ENCODE measurements at regions not wholly inside any gene's neighbourhood (a gene's known extent, or its start where the extent isn't known, plus 50 kb on each side); places are given as distances from the start of the nearest gene placed in this dataset.

- DNase-seq = no peak
Observed at GRCh38 chr12:11946161-11946560, 124.6 kb upstream of the BCL2L14 start.

GRCh38 chr12:11947213-11947612, 123.5 kb upstream of the BCL2L14 start:
- no peak for DNase-seq

- DNase-seq = no peak
Observed at GRCh38 chr12:11949738-11950411, 120.9 kb upstream of the BCL2L14 start.

- DNase-seq = no peak
Observed at GRCh38 chr12:11951209-11951608, 119.5 kb upstream of the BCL2L14 start.

- no peak for DNase-seq
Observed at GRCh38 chr12:11953523-11953922, 117.2 kb upstream of the BCL2L14 start.

GRCh38 chr12:11954181-11954580, 116.6 kb upstream of the BCL2L14 start:
- DNase-seq = no peak

- DNase-seq = no peak
Observed at GRCh38 chr12:11958221-11959091, 112.3 kb upstream of the BCL2L14 start.

GRCh38 chr12:11959117-11959823, 111.5 kb upstream of the BCL2L14 start:
- DNase-seq = no peak

- no peak for DNase-seq
Observed at GRCh38 chr12:11960646-11961045, 110.1 kb upstream of the BCL2L14 start.

GRCh38 chr12:11961686-11962085, 109.1 kb upstream of the BCL2L14 start:
- DNase-seq = no peak

GRCh38 chr12:11962860-11963259, 107.9 kb upstream of the BCL2L14 start:
- DNase-seq = no peak

- no peak for DNase-seq
Observed at GRCh38 chr12:11963841-11964471, 106.8 kb upstream of the BCL2L14 start.

GRCh38 chr12:11965258-11965910, 105.4 kb upstream of the BCL2L14 start:
- DNase-seq = no peak

- no peak for DNase-seq
Observed at GRCh38 chr12:11967376-11968047, 103.2 kb upstream of the BCL2L14 start.

GRCh38 chr12:11968048-11968383, 102.7 kb upstream of the BCL2L14 start:
- no peak for DNase-seq

GRCh38 chr12:11968516-11968915, 102.2 kb upstream of the BCL2L14 start:
- DNase-seq = no peak

- DNase-seq = no peak
Observed at GRCh38 chr12:11969437-11970154, 101.1 kb upstream of the BCL2L14 start.

GRCh38 chr12:11970155-11970520, 100.6 kb upstream of the BCL2L14 start:
- DNase-seq = no peak

GRCh38 chr12:11973396-11973795, 97.3 kb upstream of the BCL2L14 start:
- DNase-seq = no peak

- no peak for DNase-seq
Observed at GRCh38 chr12:11976005-11976404, 94.7 kb upstream of the BCL2L14 start.

- no peak for DNase-seq
Observed at GRCh38 chr12:11978726-11979384, 91.9 kb upstream of the BCL2L14 start.

All from CD4-positive, alpha-beta T cell treated with Interleukin-12 subunit alpha and Interleukin-12 subunit beta, for 1 hour (primary cell).